Stimulated activated CD4-positive, alpha-beta T cell treated with anti-CD3 and anti-CD28 coated beads, TNF-alpha, amount 100 ng/mL, for 1 hour (primary cell): ENCODE measurements at regions not wholly inside any gene's neighbourhood (a gene's known extent, or its start where the extent isn't known, plus 50 kb on each side); places are given as distances from the start of the nearest gene placed in this dataset.

Source experiments
- DNase-seq, 3 donors: peaks; one replicate each; pipeline ENCODE4 v3.0.0-alpha.2; 2020; ENCODE audit warnings: low read depth in 3 of 3, low spot score in 1 of 3

GRCh38 chr16:13393816-13394215 is 492.4 kb downstream of the SHISA9 start:
- no peak for DNase-seq

- no peak for DNase-seq
These were observed 493.1 kb downstream of the SHISA9 start for GRCh38 chr16:13394488-13394887.

- DNase-seq = no peak
These were observed 495.7 kb downstream of the SHISA9 start for GRCh38 chr16:13397126-13397525.

- DNase-seq = no peak
These were observed 500.2 kb downstream of the SHISA9 start for GRCh38 chr16:13401641-13402040.

GRCh38 chr16:13402601-13403000 is 501.2 kb downstream of the SHISA9 start:
- no peak for DNase-seq

- no peak for DNase-seq
These were observed 501.9 kb downstream of the SHISA9 start for GRCh38 chr16:13403326-13403725.

- DNase-seq = no peak
These were observed 505.8 kb upstream of the ERCC4 start for GRCh38 chr16:13414154-13414553.

- no peak for DNase-seq
These were observed 500.4 kb upstream of the ERCC4 start for GRCh38 chr16:13419589-13419988.

GRCh38 chr16:13421726-13422125 is 498.2 kb upstream of the ERCC4 start:
- DNase-seq = no peak

- DNase-seq = no peak
These were observed 494.1 kb upstream of the ERCC4 start for GRCh38 chr16:13425836-13426235.

- DNase-seq = no peak
These were observed 493.7 kb upstream of the ERCC4 start for GRCh38 chr16:13426269-13426668.

GRCh38 chr16:13426736-13427135 is 493.2 kb upstream of the ERCC4 start:
- DNase-seq = no peak

GRCh38 chr16:13427943-13428342 is 492.0 kb upstream of the ERCC4 start:
- no peak for DNase-seq

GRCh38 chr16:13429416-13429815 is 490.5 kb upstream of the ERCC4 start:
- DNase-seq = no peak

GRCh38 chr16:13435415-13435814 is 484.5 kb upstream of the ERCC4 start:
- DNase-seq = no peak

GRCh38 chr16:13435873-13436474 is 484.0 kb upstream of the ERCC4 start:
- no peak for DNase-seq

GRCh38 chr16:13436641-13437412 is 483.1 kb upstream of the ERCC4 start:
- no peak for DNase-seq

- DNase-seq = no peak
These were observed 482.6 kb upstream of the ERCC4 start for GRCh38 chr16:13437413-13437795.

GRCh38 chr16:13438064-13438463 is 481.9 kb upstream of the ERCC4 start:
- DNase-seq = no peak

GRCh38 chr16:13439766-13440165 is 480.2 kb upstream of the ERCC4 start:
- DNase-seq = no peak

GRCh38 chr16:13441675-13442074 is 478.3 kb upstream of the ERCC4 start:
- DNase-seq = no peak

GRCh38 chr16:13448346-13448745 is 471.6 kb upstream of the ERCC4 start:
- DNase-seq = no peak

GRCh38 chr16:13453325-13453724 is 466.6 kb upstream of the ERCC4 start:
- no peak for DNase-seq
